Neuronal stem cell (in vitro differentiated cells): ENCODE measurements at regions not wholly inside any gene's neighbourhood (a gene's known extent, or its start where the extent isn't known, plus 50 kb on each side); places are given as distances from the start of the nearest gene placed in this dataset.
"Not testable (repeated sequence)": the region's sequence is repeated elsewhere in the genome, so short reads cannot be mapped to it uniquely, and the experiment has no call there.

ENCODE experiments used
- DNase-seq: peaks from one replicate; pipeline ENCODE4 v3.0.0-alpha.2; 2013; ENCODE audit warnings: low spot score
- H2AFZ ChIP-seq: one replicate; pipeline ENCODE4 v1.6.1; 2013; ENCODE audit warnings: mild to moderate bottlenecking, low read length, inconsistent platforms
- H2AK5ac ChIP-seq: 2 replicates; pipeline ENCODE4 v1.6.1; 2013; ENCODE audit warnings: low read depth, mild to moderate bottlenecking, inconsistent platforms, low read length, moderate library complexity, mixed read lengths
- H2BK120ac ChIP-seq: 2 replicates; pipeline ENCODE4 v1.6.1; 2013; ENCODE audit warnings: low read depth, mild to moderate bottlenecking, inconsistent platforms, low read length, moderate library complexity, mixed read lengths
- H2BK12ac ChIP-seq: one replicate; pipeline ENCODE4 v1.6.1; 2013; ENCODE audit warnings: low read length, inconsistent platforms
- H2BK15ac ChIP-seq: 2 replicates; pipeline ENCODE4 v1.6.1; 2013; ENCODE audit warnings: mild to moderate bottlenecking, low read length, inconsistent platforms, mixed read lengths
- H2BK5ac ChIP-seq: one replicate; pipeline ENCODE4 v1.6.1; 2013; ENCODE audit warnings: inconsistent platforms, mild to moderate bottlenecking, low read length, moderate library complexity
- H3K14ac ChIP-seq: one replicate; pipeline ENCODE4 v1.6.1; 2013; ENCODE audit warnings: low read length, inconsistent platforms
- H3K18ac ChIP-seq: 2 replicates; pipeline ENCODE4 v1.6.1; 2013; ENCODE audit warnings: low read length, inconsistent platforms
- H3K23ac ChIP-seq: 2 replicates; pipeline ENCODE4 v1.6.1; 2013; ENCODE audit warnings: low read depth, mild to moderate bottlenecking, mixed read lengths, low read length, inconsistent platforms; ENCODE audit not compliant: poor library complexity
- H3K27ac ChIP-seq: replicated peaks from 3 replicates; pipeline ENCODE4 v1.5.1; 2013; ENCODE audit warnings: low read length, inconsistent platforms
- H3K27me3 ChIP-seq, 3 experiments: 2 replicates each; pipeline ENCODE4 v1.6.1; 2013; ENCODE audit warnings: low read length in 3 of 3, mild to moderate bottlenecking in 2 of 3, inconsistent platforms in 1 of 3, low read depth in 1 of 3, mixed read lengths in 1 of 3, moderate library complexity in 1 of 3; ENCODE audit not compliant: control insufficient read depth in 3 of 3, insufficient read depth in 3 of 3
- H3K36me3 ChIP-seq, 2 donors: replicated peaks in 1 of 2; 2 replicates each; pipeline ENCODE4 v1.6.1; 2013; ENCODE audit warnings: low read length in 2 of 2; ENCODE audit not compliant: control insufficient read depth in 2 of 2, insufficient read depth in 2 of 2
- H3K4ac ChIP-seq: 2 replicates; pipeline ENCODE4 v1.6.1; 2013; ENCODE audit warnings: inconsistent platforms, mild to moderate bottlenecking, low read length, moderate library complexity
- H3K4me1 ChIP-seq, 2 donors: 1 replicate in 1 of 2; 2 replicates in 1 of 2; pipeline ENCODE4 v1.6.1; 2013; ENCODE audit warnings: low read length in 2 of 2, low read depth in 1 of 2; ENCODE audit not compliant: control insufficient read depth in 2 of 2, insufficient read depth in 1 of 2
- H3K4me2 ChIP-seq: one replicate; pipeline ENCODE4 v1.6.1; 2013; ENCODE audit warnings: mild to moderate bottlenecking, low read length, inconsistent platforms; ENCODE audit not compliant: insufficient read depth, poor library complexity, severe bottlenecking
- H3K4me3 ChIP-seq, 2 donors: 2 replicates each; pipeline ENCODE4 v1.5.1; 2013; ENCODE audit warnings: low read length in 2 of 2, mild to moderate bottlenecking in 2 of 2, inconsistent platforms in 1 of 2, moderate library complexity in 1 of 2
- H3K79me1 ChIP-seq: one replicate; pipeline ENCODE4 v1.6.1; 2013; ENCODE audit warnings: low read depth, mild to moderate bottlenecking, inconsistent platforms, low read length, moderate library complexity
- H3K9ac ChIP-seq: one replicate; pipeline ENCODE4 v1.6.1; 2013; ENCODE audit warnings: mild to moderate bottlenecking, low read depth, low read length, inconsistent platforms; ENCODE audit not compliant: poor library complexity
- H3K9me3 ChIP-seq, 2 donors: replicated peaks in 1 of 2; 2 replicates each; pipeline versions ENCODE3 to v1.6.1; 2013; ENCODE audit warnings: low read length in 2 of 2, mild to moderate bottlenecking in 2 of 2, inconsistent platforms in 1 of 2, low read depth in 1 of 2, mixed read lengths in 1 of 2, moderate library complexity in 1 of 2; ENCODE audit not compliant: control insufficient read depth in 2 of 2, insufficient read depth in 1 of 2
- H4K8ac ChIP-seq: one replicate; pipeline ENCODE4 v1.6.1; 2013; ENCODE audit warnings: low read depth, mild to moderate bottlenecking, inconsistent platforms, low read length, moderate library complexity
- H4K91ac ChIP-seq: one replicate; pipeline ENCODE4 v1.6.1; 2013; ENCODE audit warnings: low read length, low read depth, mild to moderate bottlenecking, inconsistent platforms; ENCODE audit not compliant: poor library complexity
- WGBS, 2 donors: extraction: QIAGEN DNeasy Blood & Tissue Kit; methylation state at CpG; one replicate each; pipeline ENCODE4 v1.1.7; 2013; ENCODE audit warnings: missing lambda C conversion rate in 2 of 2, mixed read lengths in 1 of 2; ENCODE audit not compliant: insufficient read length in 2 of 2, insufficient replicate concordance in 1 of 2; ENCODE audit errors: extremely low coverage in 2 of 2; 5-methylcytosine and 5-hydroxymethylcytosine counted together

GRCh38 chr1:226461087-226461486 lies 53.2 kb upstream of the PARP1 start:
- Histone ChIP-seq H3K4me3 (no peak overlapping the region), H3K23ac (no peak overlapping the region), H3K4ac (no peak overlapping the region), H4K8ac (no peak overlapping the region), H3K9me3 (peaks cover 6 to 7% of the 10 kb centered on the region in 2 donors), H2BK15ac (no peak overlapping the region), H3K36me3 (no peaks in the 10 kb centered on the region), H3K79me1 (no peaks in the 10 kb centered on the region), H3K27ac (no peak overlapping the region), H2BK120ac (no peak overlapping the region), H3K4me1 (peaks cover 0 to 1% of the 10 kb centered on the region in 2 donors), H2BK5ac (no peak overlapping the region), H3K18ac (no peak overlapping the region), H3K9ac (no peak overlapping the region), H3K14ac (no peak overlapping the region), H2AFZ (no peak overlapping the region), H3K27me3 (peaks cover 0 to 3% (median 0%) of the 10 kb centered on the region in 3 experiments), H3K4me2 (no peak overlapping the region), H4K91ac (no peak overlapping the region), H2BK12ac (no peak overlapping the region), H2AK5ac (no peak overlapping the region)
- WGBS, 2 donors: no CpG with 5 or more reads among the region's 4 CpGs
- no peak for DNase-seq

- no CpG with 5 or more reads among the region's 25 CpGs for WGBS, 2 donors
- Histone ChIP-seq H3K79me1 (no peaks in the 10 kb centered on the region), H2BK12ac (no peak overlapping the region), H3K18ac (no peak overlapping the region), H3K4ac (no peak overlapping the region), H4K8ac (no peak overlapping the region), H2AFZ (no peak overlapping the region), H2BK120ac (no peak overlapping the region), H2AK5ac (no peak overlapping the region), H3K9ac (no peak overlapping the region), H3K23ac (no peak overlapping the region), H3K14ac (no peak overlapping the region), H2BK5ac (no peak overlapping the region), H3K4me3 (peak overlapping the region in 1 of 2 donors; percentile 10), H4K91ac (no peak overlapping the region), H3K27me3 (no peaks in the 10 kb centered on the region), H3K27ac (no peak overlapping the region), H3K9me3 (peaks cover 6 to 7% of the 10 kb centered on the region in 2 donors), H3K36me3 (no peaks in the 10 kb centered on the region), H3K4me2 (no peak overlapping the region), H2BK15ac (no peak overlapping the region), H3K4me1 (no peaks in the 10 kb centered on the region)
- DNase-seq: no peak
Measured at GRCh38 chr1:226463925-226464586, 56.2 kb upstream of the PARP1 start.

- H4K8ac ChIP-seq, DNase-seq, H2BK15ac ChIP-seq: not testable (repeated sequence)
Measured at GRCh38 chr1:226464587-226464971, 56.7 kb upstream of the PARP1 start.

GRCh38 chr1:226466296-226466695 lies 58.4 kb upstream of the PARP1 start:
- no peak overlapping the region for H3K23ac ChIP-seq
- peaks cover 6 to 7% of the 10 kb centered on the region in 2 donors for H3K9me3 ChIP-seq
- no peak overlapping the region for H2BK15ac ChIP-seq
- no peak overlapping the region for H2BK120ac ChIP-seq
- H3K4me2 ChIP-seq: no peak overlapping the region
- WGBS, 2 donors: no CpG with 5 or more reads among the region's 5 CpGs
- H3K9ac ChIP-seq: no peak overlapping the region
- no peak overlapping the region for H3K4ac ChIP-seq
- H2AFZ ChIP-seq: peak overlapping the region; percentile 63
- no peak for DNase-seq
- H2BK12ac ChIP-seq: no peak overlapping the region
- H2BK5ac ChIP-seq: no peak overlapping the region
- no peak overlapping the region for H3K4me3 ChIP-seq
- no peaks in the 10 kb centered on the region for H3K36me3 ChIP-seq
- H3K27me3 ChIP-seq: no peaks in the 10 kb centered on the region
- H3K14ac ChIP-seq: no peak overlapping the region
- no peak overlapping the region for H4K91ac ChIP-seq
- no peaks in the 10 kb centered on the region for H3K4me1 ChIP-seq
- H3K27ac ChIP-seq: no peak overlapping the region
- H4K8ac ChIP-seq: no peak overlapping the region
- no peak overlapping the region for H2AK5ac ChIP-seq
- H3K18ac ChIP-seq: no peak overlapping the region
- H3K79me1 ChIP-seq: no peaks in the 10 kb centered on the region

More at GRCh38 chr1:226464587-226464971, 56.7 kb upstream of the PARP1 start:
- no CpG with 5 or more reads among the region's 2 CpGs for WGBS, 2 donors
- H3K9me3 ChIP-seq, H2AFZ ChIP-seq, H3K23ac ChIP-seq, H3K4me2 ChIP-seq, H3K36me3 ChIP-seq, H3K4me3 ChIP-seq, H2BK5ac ChIP-seq, H2AK5ac ChIP-seq, H3K14ac ChIP-seq, H3K27ac ChIP-seq, H3K27me3 ChIP-seq, H3K79me1 ChIP-seq, H3K9ac ChIP-seq, H2BK120ac ChIP-seq, H3K4me1 ChIP-seq, H4K91ac ChIP-seq, H3K18ac ChIP-seq, H3K4ac ChIP-seq, H2BK12ac ChIP-seq: not testable (repeated sequence)
